ENCODE measurements at regions not wholly inside any gene's neighbourhood (a gene's known extent, or its start where the extent isn't known, plus 50 kb on each side); places are given as distances from the start of the nearest gene placed in this dataset.

- Histone ChIP-seq H3K4me2 (ENCODE audit: unreplicated experiment) (no peak overlapping the region), H3K9ac (no peak overlapping the region), H3K36me3 (ENCODE audit: low read depth) (no peaks in the 10 kb centered on the region), H3K9me2 (ENCODE audit: insufficient read depth) (no peaks in the 10 kb centered on the region), H3K4me1 (ENCODE audit: insufficient read depth) (no peaks in the 10 kb centered on the region), H3F3A (ENCODE audit: insufficient read depth) (no peaks in the 10 kb centered on the region), H3K9me3 (ENCODE audit: low read depth) (no peaks in the 10 kb centered on the region), H2AFZ (no peak overlapping the region), H3K27me3 (replicated peaks; ENCODE audit: insufficient read depth) (no peaks in the 10 kb centered on the region), H3K79me2 (ENCODE audit: insufficient read depth) (no peaks in the 10 kb centered on the region), H3K27ac (no peak overlapping the region), H3K4me3 (no peak overlapping the region), H4K20me1 (ENCODE audit: insufficient read depth) (no peaks in the 10 kb centered on the region)
- TF ChIP-seq EZH2 (IDR thresholded peaks at IDR 0.05; ENCODE audit: insufficient read depth, poor library complexity, severe bottlenecking) (no peak), EZH2phosphoT487 (IDR thresholded peaks at IDR 0.05; ENCODE audit: insufficient read depth, low read depth) (no peak)
- in situ Hi-C loops (cut with MboI): no loop called here
- 64 to 67% methylated on average over 5 of the region's 5 CpGs for WGBS, 2 experiments (ENCODE audit: low coverage in 1 of 2, low lambda C conversion rate in 2 of 2, missing lambda C conversion rate in 2 of 2)
- no peak for DNase-seq
Observed at GRCh38 chr12:61846765-61847164, 413.4 kb upstream of the USP15 start.

- 76 to 79% methylated on average over 7 of the region's 7 CpGs for WGBS, 2 experiments (ENCODE audit: low coverage in 1 of 2, low lambda C conversion rate in 2 of 2, missing lambda C conversion rate in 2 of 2)
- Histone ChIP-seq H3K9ac (no peak overlapping the region), H3K79me2 (ENCODE audit: insufficient read depth) (no peaks in the 10 kb centered on the region), H3K4me1 (ENCODE audit: insufficient read depth) (no peaks in the 10 kb centered on the region), H3K9me2 (ENCODE audit: insufficient read depth) (no peaks in the 10 kb centered on the region), H3F3A (ENCODE audit: insufficient read depth) (no peaks in the 10 kb centered on the region), H3K4me3 (no peak overlapping the region), H3K27ac (no peak overlapping the region), H2AFZ (no peak overlapping the region), H3K9me3 (ENCODE audit: low read depth) (no peaks in the 10 kb centered on the region), H3K36me3 (ENCODE audit: low read depth) (no peaks in the 10 kb centered on the region), H4K20me1 (ENCODE audit: insufficient read depth) (no peaks in the 10 kb centered on the region), H3K27me3 (replicated peaks; ENCODE audit: insufficient read depth) (no peaks in the 10 kb centered on the region), H3K4me2 (ENCODE audit: unreplicated experiment) (no peak overlapping the region)
- no peak for TF ChIP-seq EZH2 (IDR thresholded peaks at IDR 0.05; ENCODE audit: insufficient read depth, poor library complexity, severe bottlenecking)
- no peak for TF ChIP-seq EZH2phosphoT487 (IDR thresholded peaks at IDR 0.05; ENCODE audit: insufficient read depth, low read depth)
- DNase-seq: no peak
- in situ Hi-C loops (cut with MboI): no loop called here
Observed at GRCh38 chr12:61848893-61849292, 411.3 kb upstream of the USP15 start.

- Histone ChIP-seq H3K4me1 (ENCODE audit: insufficient read depth) (no peaks in the 10 kb centered on the region), H3K4me2 (ENCODE audit: unreplicated experiment) (no peak overlapping the region), H2AFZ (no peak overlapping the region), H3K9ac (no peak overlapping the region), H3K9me3 (ENCODE audit: low read depth) (no peaks in the 10 kb centered on the region), H3K9me2 (ENCODE audit: insufficient read depth) (no peaks in the 10 kb centered on the region), H3K4me3 (no peak overlapping the region), H3K27ac (no peak overlapping the region), H3K27me3 (replicated peaks; ENCODE audit: insufficient read depth) (no peaks in the 10 kb centered on the region), H3K36me3 (ENCODE audit: low read depth) (no peaks in the 10 kb centered on the region), H4K20me1 (ENCODE audit: insufficient read depth) (no peaks in the 10 kb centered on the region), H3K79me2 (ENCODE audit: insufficient read depth) (no peaks in the 10 kb centered on the region), H3F3A (ENCODE audit: insufficient read depth) (no peaks in the 10 kb centered on the region)
- DNase-seq: no peak
- TF ChIP-seq EZH2phosphoT487 (IDR thresholded peaks at IDR 0.05; ENCODE audit: insufficient read depth, low read depth) (no peak), EZH2 (IDR thresholded peaks at IDR 0.05; ENCODE audit: insufficient read depth, poor library complexity, severe bottlenecking) (no peak)
- in situ Hi-C loops (cut with MboI): no loop called here
Observed at GRCh38 chr12:61853945-61854344, 406.3 kb upstream of the USP15 start.

- H3K9me3 ChIP-seq (ENCODE audit: low read depth): no peaks in the 10 kb centered on the region
- H3F3A ChIP-seq (ENCODE audit: insufficient read depth): no peaks in the 10 kb centered on the region
- no peak overlapping the region for H3K4me2 ChIP-seq (ENCODE audit: unreplicated experiment)
- no peak for TF ChIP-seq EZH2phosphoT487 (IDR thresholded peaks at IDR 0.05; ENCODE audit: insufficient read depth, low read depth)
- no peak for TF ChIP-seq EZH2 (IDR thresholded peaks at IDR 0.05; ENCODE audit: insufficient read depth, poor library complexity, severe bottlenecking)
- H3K27ac ChIP-seq: no peak overlapping the region
- H4K20me1 ChIP-seq (ENCODE audit: insufficient read depth): no peaks in the 10 kb centered on the region
- H3K4me3 ChIP-seq: no peak overlapping the region
- no peak overlapping the region for H3K9ac ChIP-seq
- no peaks in the 10 kb centered on the region for H3K79me2 ChIP-seq (ENCODE audit: insufficient read depth)
- no peaks in the 10 kb centered on the region for H3K9me2 ChIP-seq (ENCODE audit: insufficient read depth)
- in situ Hi-C loops (cut with MboI): no loop called here
- DNase-seq: peak; percentile 2
- no peaks in the 10 kb centered on the region for H3K4me1 ChIP-seq (ENCODE audit: insufficient read depth)
- H2AFZ ChIP-seq: no peak overlapping the region
- H3K36me3 ChIP-seq (ENCODE audit: low read depth): no peaks in the 10 kb centered on the region
- no peaks in the 10 kb centered on the region for H3K27me3 ChIP-seq (replicated peaks; ENCODE audit: insufficient read depth)
Observed at GRCh38 chr12:61854902-61855301, 405.3 kb upstream of the USP15 start.

DNA sequence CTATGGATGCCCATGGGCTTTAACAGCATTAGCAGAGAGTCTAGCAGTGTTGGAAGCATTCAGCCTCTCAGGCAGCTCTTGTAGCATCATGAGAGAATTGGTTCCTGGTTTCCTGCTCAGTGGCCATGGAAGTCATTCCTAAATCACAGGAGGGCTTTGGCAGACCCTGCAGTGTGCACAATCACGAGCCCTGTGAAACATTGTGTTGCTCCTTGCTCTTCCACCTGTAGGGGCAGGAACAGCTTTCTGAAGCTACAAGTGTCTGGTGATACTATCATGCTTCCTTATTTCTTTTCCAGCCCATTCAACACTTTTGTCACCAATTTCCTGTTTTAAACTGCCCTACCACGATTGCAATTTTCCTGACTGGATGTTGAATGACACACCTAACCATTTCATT, 402.2 kb upstream of the USP15 start:
- Histone ChIP-seq H2AFZ (no peak overlapping the region), H3K9me2 (ENCODE audit: insufficient read depth) (no peaks in the 10 kb centered on the region), H3K36me3 (ENCODE audit: low read depth) (no peaks in the 10 kb centered on the region), H3K27me3 (replicated peaks; ENCODE audit: insufficient read depth) (no peaks in the 10 kb centered on the region), H3K9ac (no peak overlapping the region), H3F3A (ENCODE audit: insufficient read depth) (no peaks in the 10 kb centered on the region), H3K4me1 (ENCODE audit: insufficient read depth) (no peaks in the 10 kb centered on the region), H3K79me2 (ENCODE audit: insufficient read depth) (no peaks in the 10 kb centered on the region), H4K20me1 (ENCODE audit: insufficient read depth) (no peaks in the 10 kb centered on the region), H3K9me3 (ENCODE audit: low read depth) (no peaks in the 10 kb centered on the region), H3K4me2 (ENCODE audit: unreplicated experiment) (no peak overlapping the region), H3K27ac (no peak overlapping the region), H3K4me3 (no peak overlapping the region)
- 16 to 19% methylated on average over 2 of the region's 2 CpGs for WGBS, 2 experiments (ENCODE audit: low coverage in 1 of 2, low lambda C conversion rate in 2 of 2, missing lambda C conversion rate in 2 of 2)
- DNase-seq: no peak
- in situ Hi-C loops (cut with MboI): no loop called here
- no peak for TF ChIP-seq EZH2 (IDR thresholded peaks at IDR 0.05; ENCODE audit: insufficient read depth, poor library complexity, severe bottlenecking)
- TF ChIP-seq EZH2phosphoT487 (IDR thresholded peaks at IDR 0.05; ENCODE audit: insufficient read depth, low read depth): no peak
